ENCODE measurements at regions not wholly inside any gene's neighbourhood (a gene's known extent, or its start where the extent isn't known, plus 50 kb on each side); places are given as distances from the start of the nearest gene placed in this dataset.

GRCh38 chr14:25955772-25956171, 642.1 kb downstream of the NOVA1 start:
- no peaks in the 10 kb centered on the region for H3K36me3 ChIP-seq (ENCODE audit: low read depth)
- H3K9me3 ChIP-seq (ENCODE audit: severe bottlenecking) = no peaks in the 10 kb centered on the region
- H3K4me3 ChIP-seq (ENCODE audit: severe bottlenecking) = no peak overlapping the region
- no peak for DNase-seq (ENCODE audit: low spot score)
- no peaks in the 10 kb centered on the region for H3K27me3 ChIP-seq (ENCODE audit: insufficient read depth, poor library complexity, severe bottlenecking)
- H3K27ac ChIP-seq (ENCODE audit: poor library complexity, severe bottlenecking) = no peak overlapping the region
- no peak for TF ChIP-seq CTCF (IDR thresholded peaks at IDR 0.05; ENCODE audit: poor library complexity, severe bottlenecking)
- no peak for ATAC-seq (ENCODE audit: low read depth)
- H3K4me1 ChIP-seq (ENCODE audit: insufficient read depth, poor library complexity, severe bottlenecking) = peaks cover 4% of the 10 kb centered on the region

DNA sequence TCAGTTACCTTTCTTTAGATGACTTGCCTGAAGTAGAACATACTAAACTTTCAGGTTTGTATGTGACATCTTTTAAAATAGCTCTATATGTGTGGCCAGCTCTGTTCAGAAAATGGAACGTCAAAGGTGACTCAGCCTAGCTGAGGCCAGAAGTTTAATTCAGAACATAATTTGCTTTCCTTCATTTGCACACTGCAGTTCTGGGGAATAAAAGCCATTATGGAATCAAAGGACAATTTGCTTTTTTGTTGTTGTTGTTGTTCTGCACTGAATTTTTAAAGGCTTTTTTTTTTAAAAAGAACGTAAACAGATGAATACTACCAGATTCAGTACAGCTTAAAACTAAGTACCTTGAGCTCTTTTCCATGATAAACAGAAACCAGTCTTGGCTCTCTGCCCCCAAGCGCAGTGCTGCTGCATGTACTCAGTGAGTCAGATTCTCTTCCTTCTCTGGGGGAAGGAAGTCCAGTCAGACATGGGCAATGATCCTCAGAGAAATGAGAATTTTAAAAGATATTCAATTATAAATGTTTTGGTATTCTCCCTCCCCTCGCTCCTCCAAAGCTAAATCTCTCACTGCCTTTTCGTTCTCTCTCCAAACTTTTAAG, 644.2 kb downstream of the NOVA1 start:
- Histone ChIP-seq H3K9me3 (ENCODE audit: severe bottlenecking) (no peaks in the 10 kb centered on the region), H3K27ac (ENCODE audit: poor library complexity, severe bottlenecking) (no peak overlapping the region), H3K4me1 (ENCODE audit: insufficient read depth, poor library complexity, severe bottlenecking) (peaks cover 4% of the 10 kb centered on the region), H3K27me3 (ENCODE audit: insufficient read depth, poor library complexity, severe bottlenecking) (no peaks in the 10 kb centered on the region), H3K36me3 (ENCODE audit: low read depth) (no peaks in the 10 kb centered on the region), H3K4me3 (ENCODE audit: severe bottlenecking) (no peak overlapping the region)
- DNase-seq (ENCODE audit: low spot score) (peak; percentile 43), ATAC-seq (ENCODE audit: low read depth) (peak; percentile 92)
- TF ChIP-seq CTCF (IDR thresholded peaks at IDR 0.05; ENCODE audit: poor library complexity, severe bottlenecking) = no peak

DNA sequence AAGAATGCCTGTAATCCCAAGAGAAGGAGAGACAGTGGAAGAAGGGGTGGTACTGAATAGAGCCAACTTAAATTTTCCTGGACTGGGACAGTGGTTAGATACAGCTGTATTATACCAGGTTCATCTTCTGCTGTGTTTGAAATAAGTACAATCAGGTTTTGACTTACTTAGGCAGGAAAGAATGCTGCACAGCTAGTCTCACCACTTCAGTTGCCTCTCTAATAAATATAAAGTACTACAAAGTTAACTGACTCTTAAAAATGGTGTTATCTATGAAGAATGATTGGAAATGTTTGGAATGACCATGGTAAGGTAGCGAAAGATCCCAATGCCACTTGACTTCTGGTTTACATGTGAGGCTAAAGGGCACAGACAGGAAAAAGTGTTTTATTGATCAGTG, 652.1 kb downstream of the NOVA1 start:
- H3K36me3 ChIP-seq (ENCODE audit: low read depth) = no peaks in the 10 kb centered on the region
- H3K4me3 ChIP-seq (ENCODE audit: severe bottlenecking) = no peak overlapping the region
- H3K9me3 ChIP-seq (ENCODE audit: severe bottlenecking) = no peaks in the 10 kb centered on the region
- ATAC-seq (ENCODE audit: low read depth) (no peak), DNase-seq (ENCODE audit: low spot score) (no peak)
- H3K27me3 ChIP-seq (ENCODE audit: insufficient read depth, poor library complexity, severe bottlenecking) = no peaks in the 10 kb centered on the region
- no peaks in the 10 kb centered on the region for H3K4me1 ChIP-seq (ENCODE audit: insufficient read depth, poor library complexity, severe bottlenecking)
- no peak for TF ChIP-seq CTCF (IDR thresholded peaks at IDR 0.05; ENCODE audit: poor library complexity, severe bottlenecking)
- no peak overlapping the region for H3K27ac ChIP-seq (ENCODE audit: poor library complexity, severe bottlenecking)

- no peaks in the 10 kb centered on the region for H3K4me1 ChIP-seq (ENCODE audit: insufficient read depth, poor library complexity, severe bottlenecking)
- H3K27me3 ChIP-seq (ENCODE audit: insufficient read depth, poor library complexity, severe bottlenecking) = no peaks in the 10 kb centered on the region
- DNase-seq (ENCODE audit: low spot score) = no peak
- H3K9me3 ChIP-seq (ENCODE audit: severe bottlenecking) = no peaks in the 10 kb centered on the region
- no peak overlapping the region for H3K4me3 ChIP-seq (ENCODE audit: severe bottlenecking)
- ATAC-seq (ENCODE audit: low read depth) = no peak
- no peaks in the 10 kb centered on the region for H3K36me3 ChIP-seq (ENCODE audit: low read depth)
- H3K27ac ChIP-seq (ENCODE audit: poor library complexity, severe bottlenecking) = no peak overlapping the region
- no peak for TF ChIP-seq CTCF (IDR thresholded peaks at IDR 0.05; ENCODE audit: poor library complexity, severe bottlenecking)
These were observed 653.8 kb downstream of the NOVA1 start for GRCh38 chr14:25944020-25944419.

GRCh38 chr14:25943329-25943728, 654.5 kb downstream of the NOVA1 start:
- no peak for ATAC-seq (ENCODE audit: low read depth)
- H3K9me3 ChIP-seq (ENCODE audit: severe bottlenecking) = no peaks in the 10 kb centered on the region
- TF ChIP-seq CTCF (IDR thresholded peaks at IDR 0.05; ENCODE audit: poor library complexity, severe bottlenecking) = no peak
- H3K4me1 ChIP-seq (ENCODE audit: insufficient read depth, poor library complexity, severe bottlenecking) = no peaks in the 10 kb centered on the region
- no peak overlapping the region for H3K27ac ChIP-seq (ENCODE audit: poor library complexity, severe bottlenecking)
- no peaks in the 10 kb centered on the region for H3K27me3 ChIP-seq (ENCODE audit: insufficient read depth, poor library complexity, severe bottlenecking)
- no peaks in the 10 kb centered on the region for H3K36me3 ChIP-seq (ENCODE audit: low read depth)
- no peak for DNase-seq (ENCODE audit: low spot score)
- H3K4me3 ChIP-seq (ENCODE audit: severe bottlenecking) = no peak overlapping the region
